K562 (cell line): ENCODE measurements at regions not wholly inside any gene's neighbourhood (a gene's known extent, or its start where the extent isn't known, plus 50 kb on each side); places are given as distances from the start of the nearest gene placed in this dataset.
A peak's percentile ranks its signal among the peaks of the same experiment; 100 is the strongest.

Source experiments
- ATF7 ChIP-seq: fragments of 450-650 bp; IDR thresholded peaks from 2 replicates; pipeline ENCODE4 v1.7.1; 2014; ENCODE audit warnings: mild to moderate bottlenecking, moderate library complexity
- BCL6 ChIP-seq: fragments of 250-450 bp; sonication (Bioruptor Pico); IDR thresholded peaks from 2 replicates; pipeline ENCODE4 v1.4.0; 2020
- CBFB ChIP-seq: sonication (generic); formaldehyde crosslinking; IDR thresholded peaks from 2 replicates; pipeline ENCODE4 v1.4.0; 2020; ENCODE audit warnings: mild to moderate bottlenecking, missing genetic modification reagents
- FOSL1 ChIP-seq: fragments of 200-800 bp; sonication (Bioruptor generic); conservative IDR thresholded peaks from 2 replicates; pipeline ENCODE4 v1.6.1; 2016; ENCODE audit warnings: missing genetic modification characterization, missing compliant biosample characterization
- HMG20B ChIP-seq: fragments of 250-450 bp; sonication (Bioruptor Pico); IDR thresholded peaks from 2 replicates; pipeline ENCODE4 v1.5.0; 2021; ENCODE audit warnings: mild to moderate bottlenecking
- ILK ChIP-seq: fragments of 450-650 bp; IDR thresholded peaks from 2 replicates; pipeline ENCODE4 v1.6.1; 2016; ENCODE audit warnings: missing genetic modification characterization, low read depth, mild to moderate bottlenecking, missing compliant biosample characterization, moderate library complexity, borderline replicate concordance
- KAT2B ChIP-seq: IDR thresholded peaks from one replicate; pipeline ENCODE4 v1.6.1; 2012; ENCODE audit warnings: low read depth, mild to moderate bottlenecking, control low read depth, inconsistent platforms, low read length, moderate library complexity
- KAT7 ChIP-seq: sonication (generic); formaldehyde crosslinking; IDR thresholded peaks from 2 replicates; pipeline ENCODE4 v1.8.0; 2022; ENCODE audit warnings: missing genetic modification reagents, mild to moderate bottlenecking, borderline replicate concordance
- KLF10 ChIP-seq: fragments of 250-450 bp; sonication (Bioruptor Pico); IDR thresholded peaks from 2 replicates; pipeline ENCODE4 v1.6.1; 2021; ENCODE audit warnings: matching md5 sums
- MED1 ChIP-seq: sonication (generic); formaldehyde crosslinking; IDR thresholded peaks from 2 replicates; pipeline ENCODE4 v1.8.1; 2023; ENCODE audit warnings: missing genetic modification reagents, borderline replicate concordance
- NBN ChIP-seq: fragments of 450-650 bp; IDR thresholded peaks from 2 replicates; pipeline ENCODE4 v1.6.1; 2016; ENCODE audit warnings: low read depth, mild to moderate bottlenecking
- POLR3G ChIP-seq: IDR thresholded peaks from 2 replicates; pipeline ENCODE4 v1.6.1; 2011; ENCODE audit not compliant: insufficient read length, insufficient replicate concordance; ENCODE audit errors: extremely low read depth
- SAFB ChIP-seq: fragments of 200-400 bp; formaldehyde crosslinking; IDR thresholded peaks from 2 replicates; pipeline ENCODE4 v1.6.1; 2017; ENCODE audit warnings: low read depth, low read length, borderline replicate concordance
- YBX1 ChIP-seq: fragments of 450-650 bp; IDR thresholded peaks from 2 replicates; pipeline ENCODE4 v1.7.1; 2016; ENCODE audit warnings: mild to moderate bottlenecking
- ZNF263 ChIP-seq: sonication (generic); formaldehyde crosslinking; IDR thresholded peaks from 2 replicates; pipeline ENCODE4 v1.8.0; 2022; ENCODE audit warnings: mild to moderate bottlenecking, missing genetic modification reagents, borderline replicate concordance
- ZNF551 ChIP-seq: fragments of 250-450 bp; sonication (Bioruptor Pico); IDR thresholded peaks from 2 replicates; pipeline ENCODE4 v1.5.0; 2021; ENCODE audit warnings: mild to moderate bottlenecking, moderate library complexity
- TF ChIP-seq, protein P1 (sequence below), 2 experiments: IDR thresholded peaks; 2 replicates each; pipeline ENCODE4 v1.6.1; 2011; ENCODE audit warnings: borderline replicate concordance in 1 of 2, control low read depth in 1 of 2, low read depth in 1 of 2, low read length in 1 of 2, mild to moderate bottlenecking in 1 of 2, mixed read lengths in 1 of 2, moderate library complexity in 1 of 2; ENCODE audit not compliant: insufficient read depth in 1 of 2, insufficient read length in 1 of 2, poor library complexity in 1 of 2, severe bottlenecking in 1 of 2; ENCODE audit errors: extremely low read depth in 1 of 2
- TF ChIP-seq, protein P2 (sequence below): sonication (generic); formaldehyde crosslinking; IDR thresholded peaks from 2 replicates; pipeline ENCODE4 v1.8.0; 2022; ENCODE audit warnings: mild to moderate bottlenecking, missing genetic modification reagents
- TF ChIP-seq, protein P3 (sequence below): fragments of 450-650 bp; IDR thresholded peaks from 2 replicates; pipeline ENCODE4 v1.6.1; 2016; ENCODE audit warnings: borderline replicate concordance
- TF ChIP-seq, protein P4 (sequence below): fragments of 250-450 bp; sonication (Bioruptor Pico); IDR thresholded peaks from 2 replicates; pipeline ENCODE4 v1.4.0; 2020; ENCODE audit warnings: borderline replicate concordance

DNA sequence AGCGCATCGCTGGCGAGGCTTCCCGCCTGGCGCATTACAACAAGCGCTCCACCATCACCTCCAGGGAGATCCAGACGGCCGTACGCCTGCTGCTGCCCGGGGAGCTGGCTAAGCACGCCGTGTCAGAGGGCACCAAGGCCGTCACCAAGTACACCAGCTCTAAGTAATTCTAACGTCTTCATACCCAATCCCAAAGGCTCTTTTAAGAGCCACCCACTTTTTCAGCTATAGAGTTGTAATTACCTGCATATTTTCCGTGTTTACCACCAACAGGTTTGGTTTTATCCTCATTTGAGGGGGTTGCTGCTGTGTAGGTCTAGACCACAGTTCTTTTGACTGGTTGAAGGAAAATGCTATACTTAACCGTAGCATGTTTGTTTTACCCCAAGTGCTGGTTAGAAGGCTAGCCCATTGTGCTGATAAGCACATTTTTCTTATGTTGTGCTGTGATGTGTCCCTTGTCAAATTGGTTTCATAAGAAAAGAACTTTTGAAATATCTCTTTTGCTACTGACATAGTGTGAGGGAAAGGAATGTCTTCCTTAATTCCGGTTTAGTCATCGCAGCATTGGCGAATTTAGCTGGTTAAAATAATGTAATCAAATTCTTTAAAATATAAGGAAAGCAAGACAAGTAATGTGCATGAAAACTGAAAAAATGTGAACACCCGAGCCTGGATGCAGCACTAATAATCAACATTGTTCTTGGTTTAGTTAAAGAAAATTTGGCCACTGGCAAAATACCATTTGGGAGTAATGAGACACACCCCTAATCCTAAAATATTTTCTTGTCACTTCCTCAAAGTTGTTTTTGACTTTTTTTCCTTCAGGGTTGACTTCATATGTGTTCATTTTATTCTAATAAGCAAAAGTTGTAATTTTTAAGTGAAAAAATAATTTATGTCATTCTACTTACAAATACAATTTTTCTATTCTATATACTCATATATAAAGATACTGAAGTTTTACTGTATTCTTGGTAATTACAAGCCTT, 112.8 kb downstream of the HFE start (continued):
- TF ChIP-seq, protein P1, sequence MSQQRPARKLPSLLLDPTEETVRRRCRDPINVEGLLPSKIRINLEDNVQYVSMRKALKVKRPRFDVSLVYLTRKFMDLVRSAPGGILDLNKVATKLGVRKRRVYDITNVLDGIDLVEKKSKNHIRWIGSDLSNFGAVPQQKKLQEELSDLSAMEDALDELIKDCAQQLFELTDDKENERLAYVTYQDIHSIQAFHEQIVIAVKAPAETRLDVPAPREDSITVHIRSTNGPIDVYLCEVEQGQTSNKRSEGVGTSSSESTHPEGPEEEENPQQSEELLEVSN (IDR thresholded peaks at IDR 0.05; ENCODE audit: borderline replicate concordance in 1 of 2, extremely low read depth in 1 of 2, insufficient read depth in 1 of 2, insufficient read length in 1 of 2, low read depth in 1 of 2, low read length in 1 of 2, poor library complexity in 1 of 2, severe bottlenecking in 1 of 2): peak in 1 of 2 experiments; percentile 25
- TF ChIP-seq KAT7 (CRISPR knock-in tag) (no peak; the same call in 1 of the 2 replicates), KAT2B (no peak), HMG20B (CRISPR knock-in tag) (no peak), ZNF263 (CRISPR knock-in tag) (peak; percentile 61; the same call in 1 of the 2 replicates), SAFB (no peak), YBX1 (no peak), ILK (tag) (no peak), KLF10 (CRISPR knock-in tag) (peak; percentile 76), CBFB (CRISPR knock-in tag) (0 out of 2 replicates have a peak, but pooled peaks have one; percentile 26), ZNF551 (CRISPR knock-in tag) (peak; percentile 82), BCL6 (CRISPR knock-in tag) (no peak), POLR3G (no peak), MED1 (CRISPR knock-in tag) (peak; percentile 91; the same call in 1 of the 2 replicates), ATF7 (no peak), NBN (no peak), FOSL1 (tag) (peak; percentile 27; the same call in 1 of the 2 replicates)
- TF ChIP-seq, protein P2, sequence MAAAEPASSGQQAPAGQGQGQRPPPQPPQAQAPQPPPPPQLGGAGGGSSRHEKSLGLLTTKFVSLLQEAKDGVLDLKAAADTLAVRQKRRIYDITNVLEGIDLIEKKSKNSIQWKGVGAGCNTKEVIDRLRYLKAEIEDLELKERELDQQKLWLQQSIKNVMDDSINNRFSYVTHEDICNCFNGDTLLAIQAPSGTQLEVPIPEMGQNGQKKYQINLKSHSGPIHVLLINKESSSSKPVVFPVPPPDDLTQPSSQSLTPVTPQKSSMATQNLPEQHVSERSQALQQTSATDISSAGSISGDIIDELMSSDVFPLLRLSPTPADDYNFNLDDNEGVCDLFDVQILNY: peak; percentile 92; the same call in 1 of the 2 replicates
- TF ChIP-seq, protein P3, sequence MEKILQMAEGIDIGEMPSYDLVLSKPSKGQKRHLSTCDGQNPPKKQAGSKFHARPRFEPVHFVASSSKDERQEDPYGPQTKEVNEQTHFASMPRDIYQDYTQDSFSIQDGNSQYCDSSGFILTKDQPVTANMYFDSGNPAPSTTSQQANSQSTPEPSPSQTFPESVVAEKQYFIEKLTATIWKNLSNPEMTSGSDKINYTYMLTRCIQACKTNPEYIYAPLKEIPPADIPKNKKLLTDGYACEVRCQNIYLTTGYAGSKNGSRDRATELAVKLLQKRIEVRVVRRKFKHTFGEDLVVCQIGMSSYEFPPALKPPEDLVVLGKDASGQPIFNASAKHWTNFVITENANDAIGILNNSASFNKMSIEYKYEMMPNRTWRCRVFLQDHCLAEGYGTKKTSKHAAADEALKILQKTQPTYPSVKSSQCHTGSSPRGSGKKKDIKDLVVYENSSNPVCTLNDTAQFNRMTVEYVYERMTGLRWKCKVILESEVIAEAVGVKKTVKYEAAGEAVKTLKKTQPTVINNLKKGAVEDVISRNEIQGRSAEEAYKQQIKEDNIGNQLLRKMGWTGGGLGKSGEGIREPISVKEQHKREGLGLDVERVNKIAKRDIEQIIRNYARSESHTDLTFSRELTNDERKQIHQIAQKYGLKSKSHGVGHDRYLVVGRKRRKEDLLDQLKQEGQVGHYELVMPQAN: peak; percentile 39; the same call in 1 of the 2 replicates
- TF ChIP-seq, protein P4, sequence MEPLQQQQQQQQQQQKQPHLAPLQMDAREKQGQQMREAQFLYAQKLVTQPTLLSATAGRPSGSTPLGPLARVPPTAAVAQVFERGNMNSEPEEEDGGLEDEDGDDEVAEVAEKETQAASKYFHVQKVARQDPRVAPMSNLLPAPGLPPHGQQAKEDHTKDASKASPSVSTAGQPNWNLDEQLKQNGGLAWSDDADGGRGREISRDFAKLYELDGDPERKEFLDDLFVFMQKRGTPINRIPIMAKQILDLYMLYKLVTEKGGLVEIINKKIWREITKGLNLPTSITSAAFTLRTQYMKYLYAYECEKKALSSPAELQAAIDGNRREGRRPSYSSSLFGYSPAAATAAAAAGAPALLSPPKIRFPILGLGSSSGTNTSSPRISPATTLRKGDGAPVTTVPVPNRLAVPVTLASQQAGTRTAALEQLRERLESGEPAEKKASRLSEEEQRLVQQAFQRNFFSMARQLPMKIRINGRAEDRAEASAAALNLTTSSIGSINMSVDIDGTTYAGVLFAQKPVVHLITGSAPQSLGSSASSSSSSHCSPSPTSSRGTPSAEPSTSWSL: no peak
